ENCODE measurements at regions not wholly inside any gene's neighbourhood (a gene's known extent, or its start where the extent isn't known, plus 50 kb on each side); places are given as distances from the start of the nearest gene placed in this dataset.

GRCh38 chr5:153342487-153342886 is 148.0 kb upstream of the GRIA1 start:
- H3K27me3 ChIP-seq, result no peaks in the 10 kb centered on the region
- no peaks in the 10 kb centered on the region for H3K36me3 ChIP-seq
- intact Hi-C loops (cut with DNase I), result no loop called here
- H3K4me1 ChIP-seq, result peaks cover 0 to 5% of the 10 kb centered on the region in 2 donors
- H3K9me3 ChIP-seq, result no peaks in the 10 kb centered on the region
- DNase-seq (ENCODE audit: low spot score in 2 of 2), result no peak
- TF ChIP-seq, protein P1, sequence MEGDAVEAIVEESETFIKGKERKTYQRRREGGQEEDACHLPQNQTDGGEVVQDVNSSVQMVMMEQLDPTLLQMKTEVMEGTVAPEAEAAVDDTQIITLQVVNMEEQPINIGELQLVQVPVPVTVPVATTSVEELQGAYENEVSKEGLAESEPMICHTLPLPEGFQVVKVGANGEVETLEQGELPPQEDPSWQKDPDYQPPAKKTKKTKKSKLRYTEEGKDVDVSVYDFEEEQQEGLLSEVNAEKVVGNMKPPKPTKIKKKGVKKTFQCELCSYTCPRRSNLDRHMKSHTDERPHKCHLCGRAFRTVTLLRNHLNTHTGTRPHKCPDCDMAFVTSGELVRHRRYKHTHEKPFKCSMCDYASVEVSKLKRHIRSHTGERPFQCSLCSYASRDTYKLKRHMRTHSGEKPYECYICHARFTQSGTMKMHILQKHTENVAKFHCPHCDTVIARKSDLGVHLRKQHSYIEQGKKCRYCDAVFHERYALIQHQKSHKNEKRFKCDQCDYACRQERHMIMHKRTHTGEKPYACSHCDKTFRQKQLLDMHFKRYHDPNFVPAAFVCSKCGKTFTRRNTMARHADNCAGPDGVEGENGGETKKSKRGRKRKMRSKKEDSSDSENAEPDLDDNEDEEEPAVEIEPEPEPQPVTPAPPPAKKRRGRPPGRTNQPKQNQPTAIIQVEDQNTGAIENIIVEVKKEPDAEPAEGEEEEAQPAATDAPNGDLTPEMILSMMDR (IDR thresholded peaks at IDR 0.05), result no peak
- H3K4me3 ChIP-seq, result no peak overlapping the region
- peak overlapping the region; percentile 1 to 56 for H3K27ac ChIP-seq

DNA sequence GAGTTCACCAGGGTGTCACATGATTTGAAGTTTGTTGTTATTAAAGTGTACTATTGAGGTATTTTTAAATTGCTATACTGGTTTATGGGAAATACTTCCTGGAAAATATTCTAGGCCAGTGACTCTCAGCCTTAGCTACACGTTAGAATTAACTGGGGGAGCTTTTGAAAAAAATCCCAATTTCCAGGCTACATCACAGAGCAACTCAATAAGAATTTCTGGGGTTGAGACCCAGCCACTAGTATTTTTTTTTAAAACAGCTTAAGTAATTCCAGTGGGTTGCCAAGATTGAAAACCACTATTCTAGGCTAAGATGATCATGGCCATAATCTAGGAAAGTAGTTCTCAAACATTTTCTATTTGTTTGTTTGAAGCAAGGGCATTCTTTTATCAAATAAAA is 142.9 kb upstream of the GRIA1 start:
- intact Hi-C loops (cut with DNase I), result no loop called here
- TF ChIP-seq, protein P1 (IDR thresholded peaks at IDR 0.05), result no peak
- H3K36me3 ChIP-seq, result no peaks in the 10 kb centered on the region
- H3K4me3 ChIP-seq, result no peak overlapping the region
- no peak for DNase-seq (ENCODE audit: low spot score in 2 of 2)
- no peaks in the 10 kb centered on the region for H3K9me3 ChIP-seq
- peaks cover 0 to 3% of the 10 kb centered on the region in 2 donors for H3K4me1 ChIP-seq
- H3K27ac ChIP-seq, result no peak overlapping the region
- no peaks in the 10 kb centered on the region for H3K27me3 ChIP-seq

- intact Hi-C loops (cut with DNase I), result no loop called here
- no peaks in the 10 kb centered on the region for H3K27me3 ChIP-seq
- TF ChIP-seq, protein P1 (IDR thresholded peaks at IDR 0.05), result no peak
- no peak overlapping the region for H3K4me3 ChIP-seq
- H3K36me3 ChIP-seq, result no peaks in the 10 kb centered on the region
- no peak overlapping the region for H3K27ac ChIP-seq
- no peaks in the 10 kb centered on the region for H3K4me1 ChIP-seq
- no peak for DNase-seq (ENCODE audit: low spot score in 2 of 2)
- no peaks in the 10 kb centered on the region for H3K9me3 ChIP-seq
Observed at GRCh38 chr5:153350175-153350883, 140.1 kb upstream of the GRIA1 start.

DNA sequence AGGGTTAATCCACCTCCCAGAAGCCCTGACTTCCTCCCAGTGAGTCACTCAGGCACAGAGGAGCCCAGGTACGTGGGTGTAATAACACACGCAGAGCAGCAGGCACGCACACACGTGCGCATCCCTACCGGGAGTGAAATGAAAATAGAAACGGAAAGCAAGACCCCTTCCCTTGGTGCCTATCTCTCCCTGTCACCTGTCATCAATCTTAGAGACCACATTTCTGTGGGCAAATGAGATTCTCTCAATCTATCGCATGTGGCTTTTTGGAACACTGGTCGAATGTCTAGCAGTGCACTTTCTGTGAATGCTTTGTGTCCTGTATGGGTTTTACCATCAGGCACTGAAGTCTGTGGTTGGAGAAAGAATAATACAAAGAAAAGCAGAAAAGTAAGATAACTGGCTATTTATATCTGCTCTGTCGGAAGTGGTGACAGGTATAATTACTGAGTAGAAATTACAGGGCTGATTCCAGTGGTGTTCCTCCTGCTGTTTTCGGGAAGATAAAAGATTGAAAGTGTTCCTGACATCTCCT is 137.7 kb upstream of the GRIA1 start:
- intact Hi-C loops (cut with DNase I), result no loop called here
- no peaks in the 10 kb centered on the region for H3K9me3 ChIP-seq
- H3K27ac ChIP-seq, result no peak overlapping the region
- no peaks in the 10 kb centered on the region for H3K36me3 ChIP-seq
- DNase-seq (ENCODE audit: low spot score in 2 of 2), result no peak
- H3K27me3 ChIP-seq, result no peaks in the 10 kb centered on the region
- TF ChIP-seq, protein P1 (IDR thresholded peaks at IDR 0.05), result no peak
- peak overlapping the region; percentile 31 to 52 for H3K4me3 ChIP-seq
- no peaks in the 10 kb centered on the region for H3K4me1 ChIP-seq

DNA sequence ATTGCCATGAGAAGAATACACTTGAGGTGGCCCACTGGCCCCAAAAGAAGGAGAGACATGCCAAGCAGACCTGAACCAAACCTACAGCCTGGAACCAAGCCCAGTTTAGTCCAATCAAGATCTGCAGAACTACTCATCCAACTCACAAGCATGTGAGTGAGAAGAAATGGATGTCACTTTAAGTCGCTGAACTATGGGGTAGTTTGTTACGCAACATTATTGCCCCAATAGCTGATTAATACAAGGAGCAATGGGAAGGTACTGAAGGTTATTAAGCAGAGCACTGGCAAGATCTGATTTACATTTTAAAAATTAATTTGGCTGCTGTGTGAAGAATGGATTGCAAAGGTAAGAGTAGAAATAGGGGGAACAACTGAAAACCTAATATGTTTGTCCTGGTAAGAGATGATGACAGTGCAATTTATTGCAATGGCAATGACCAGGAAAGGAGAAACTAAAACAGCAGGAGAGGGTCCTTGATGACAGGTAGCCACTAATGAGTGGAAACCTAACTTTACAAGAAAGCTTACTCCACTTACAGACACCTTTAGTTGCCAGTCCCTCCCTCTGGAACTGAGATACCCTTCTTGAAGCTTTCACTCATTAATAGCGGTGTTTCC is 132.9 kb upstream of the GRIA1 start:
- no peak for DNase-seq (ENCODE audit: low spot score in 2 of 2)
- TF ChIP-seq, protein P1 (IDR thresholded peaks at IDR 0.05), result no peak
- Histone ChIP-seq H3K9me3 (no peaks in the 10 kb centered on the region), H3K36me3 (no peaks in the 10 kb centered on the region), H3K4me3 (no peak overlapping the region), H3K4me1 (no peaks in the 10 kb centered on the region), H3K27me3 (no peaks in the 10 kb centered on the region), H3K27ac (no peak overlapping the region)
- intact Hi-C loops (cut with DNase I), result no loop called here
